ENCODE measurements at regions not wholly inside any gene's neighbourhood (a gene's known extent, or its start where the extent isn't known, plus 50 kb on each side); places are given as distances from the start of the nearest gene placed in this dataset.

GRCh38 chr11:105224482-105225253, 85.1 kb upstream of the CARD18 start:
- TF ChIP-seq CTCF (IDR thresholded peaks at IDR 0.05; ENCODE audit: borderline replicate concordance, extremely low read depth, low read length, poor library complexity, severe bottlenecking) (no peak), EZH2 (IDR thresholded peaks at IDR 0.05; ENCODE audit: borderline replicate concordance, low read depth, low read length, severe bottlenecking) (no peak)

Data from DND-41 (cell line).